ENCODE measurements at regions not wholly inside any gene's neighbourhood (a gene's known extent, or its start where the extent isn't known, plus 50 kb on each side); places are given as distances from the start of the nearest gene placed in this dataset.

DNA sequence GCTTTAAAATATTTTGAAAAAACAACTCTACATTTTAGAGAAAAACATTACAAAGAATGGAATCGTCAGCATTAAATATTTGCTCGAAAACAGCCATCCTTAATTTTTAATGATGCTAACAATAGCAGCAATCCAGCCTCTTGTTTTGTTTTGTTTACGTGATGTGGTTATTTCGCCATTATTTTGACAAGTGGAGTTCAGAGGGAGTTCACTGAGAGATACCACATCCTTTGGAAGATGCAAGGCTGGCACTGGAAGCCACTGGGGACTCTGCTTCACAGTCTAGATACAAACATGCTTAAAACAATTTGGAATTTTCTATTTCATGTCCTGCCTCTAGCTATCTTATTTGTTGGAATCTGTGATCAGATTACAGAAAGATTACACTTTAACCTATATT is 556.3 kb downstream of the PCDH17 start:
- Histone ChIP-seq H3K36me3 (no peaks in the 10 kb centered on the region), H3K4me1 (no peaks in the 10 kb centered on the region), H3K4me3 (no peak overlapping the region), H3K9me3 (no peaks in the 10 kb centered on the region), H3K27ac (no peak overlapping the region), H3K27me3 (no peaks in the 10 kb centered on the region)
- intact Hi-C loops (cut with DNase I; ENCODE audit: low total_unique reads), result no loop called here
- no peak for TF ChIP-seq POLR2A (IDR thresholded peaks at IDR 0.05)
- TF ChIP-seq, protein P1, sequence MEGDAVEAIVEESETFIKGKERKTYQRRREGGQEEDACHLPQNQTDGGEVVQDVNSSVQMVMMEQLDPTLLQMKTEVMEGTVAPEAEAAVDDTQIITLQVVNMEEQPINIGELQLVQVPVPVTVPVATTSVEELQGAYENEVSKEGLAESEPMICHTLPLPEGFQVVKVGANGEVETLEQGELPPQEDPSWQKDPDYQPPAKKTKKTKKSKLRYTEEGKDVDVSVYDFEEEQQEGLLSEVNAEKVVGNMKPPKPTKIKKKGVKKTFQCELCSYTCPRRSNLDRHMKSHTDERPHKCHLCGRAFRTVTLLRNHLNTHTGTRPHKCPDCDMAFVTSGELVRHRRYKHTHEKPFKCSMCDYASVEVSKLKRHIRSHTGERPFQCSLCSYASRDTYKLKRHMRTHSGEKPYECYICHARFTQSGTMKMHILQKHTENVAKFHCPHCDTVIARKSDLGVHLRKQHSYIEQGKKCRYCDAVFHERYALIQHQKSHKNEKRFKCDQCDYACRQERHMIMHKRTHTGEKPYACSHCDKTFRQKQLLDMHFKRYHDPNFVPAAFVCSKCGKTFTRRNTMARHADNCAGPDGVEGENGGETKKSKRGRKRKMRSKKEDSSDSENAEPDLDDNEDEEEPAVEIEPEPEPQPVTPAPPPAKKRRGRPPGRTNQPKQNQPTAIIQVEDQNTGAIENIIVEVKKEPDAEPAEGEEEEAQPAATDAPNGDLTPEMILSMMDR (IDR thresholded peaks at IDR 0.05), result no peak
- DNase-seq, result no peak

DNA sequence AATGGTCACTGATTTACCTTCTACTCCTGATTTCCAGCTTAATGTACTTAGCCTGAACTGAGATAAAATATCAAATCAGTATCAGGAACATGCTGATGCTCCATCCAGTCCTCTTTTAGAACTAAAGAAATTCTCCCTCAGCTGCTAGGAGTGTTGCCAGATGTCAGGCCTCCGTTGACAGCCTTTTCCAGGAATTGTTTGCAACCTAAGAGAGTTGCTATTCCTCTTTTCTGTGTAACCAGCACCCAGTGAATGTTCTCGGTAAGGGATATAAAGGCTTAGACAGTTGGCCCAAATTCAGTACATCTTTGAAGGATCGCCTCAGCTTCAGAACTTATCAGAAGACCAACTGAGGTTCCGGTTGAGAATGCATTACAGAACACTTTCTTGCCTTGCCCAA is 559.0 kb downstream of the PCDH17 start:
- TF ChIP-seq, protein P1 (IDR thresholded peaks at IDR 0.05), result no peak
- TF ChIP-seq POLR2A (IDR thresholded peaks at IDR 0.05), result no peak
- Histone ChIP-seq H3K9me3 (no peaks in the 10 kb centered on the region), H3K4me3 (no peak overlapping the region), H3K27ac (no peak overlapping the region), H3K36me3 (no peaks in the 10 kb centered on the region), H3K4me1 (no peaks in the 10 kb centered on the region), H3K27me3 (no peaks in the 10 kb centered on the region)
- intact Hi-C loops (cut with DNase I; ENCODE audit: low total_unique reads), result no loop called here
- no peak for DNase-seq

DNA sequence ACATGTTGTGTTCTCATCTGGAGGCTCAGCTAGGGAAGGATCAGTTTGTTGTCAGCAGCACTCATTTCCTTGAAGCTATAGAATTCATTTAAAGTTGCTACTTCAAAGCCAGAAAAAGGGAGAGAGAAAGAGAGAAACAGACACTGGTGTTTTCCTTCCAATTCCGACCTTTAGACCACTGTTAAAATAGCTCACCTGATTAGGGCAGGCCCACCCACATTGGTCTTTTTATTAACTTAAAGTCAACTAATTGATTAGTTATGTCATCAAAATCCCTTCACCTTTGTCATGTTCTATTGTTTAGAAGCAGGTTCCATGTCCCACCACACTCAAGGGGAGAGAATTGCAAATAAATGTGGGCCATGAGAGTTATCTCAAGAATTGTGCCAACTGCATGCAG is 560.2 kb downstream of the PCDH17 start:
- H3K4me1 ChIP-seq, result no peaks in the 10 kb centered on the region
- H3K9me3 ChIP-seq, result no peaks in the 10 kb centered on the region
- intact Hi-C loops (cut with DNase I; ENCODE audit: low total_unique reads), result no loop called here
- H3K4me3 ChIP-seq, result no peak overlapping the region
- H3K36me3 ChIP-seq, result no peaks in the 10 kb centered on the region
- no peaks in the 10 kb centered on the region for H3K27me3 ChIP-seq
- no peak overlapping the region for H3K27ac ChIP-seq
- TF ChIP-seq, protein P1 (IDR thresholded peaks at IDR 0.05), result no peak
- TF ChIP-seq POLR2A (IDR thresholded peaks at IDR 0.05), result no peak
- DNase-seq, result no peak

DNA sequence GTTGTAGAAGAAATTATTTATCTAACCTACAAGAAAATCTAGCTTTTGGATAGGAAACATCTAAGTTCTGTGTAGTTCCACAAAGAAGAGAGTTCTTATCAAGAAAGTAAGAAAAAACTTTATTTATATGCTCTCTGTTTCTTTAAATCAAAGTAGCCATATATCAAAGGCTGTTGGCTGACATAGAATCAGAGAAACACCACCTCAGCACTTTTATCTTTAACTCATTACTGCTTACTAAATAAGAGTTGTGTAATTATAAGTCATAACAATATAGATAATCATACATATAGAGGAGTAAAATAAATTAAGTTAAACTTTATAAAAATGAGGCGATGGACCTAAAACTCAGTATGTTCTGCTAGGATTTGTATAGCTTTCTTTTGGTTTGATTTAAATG is 570.6 kb downstream of the PCDH17 start:
- TF ChIP-seq, protein P1 (IDR thresholded peaks at IDR 0.05), result no peak
- no peak for TF ChIP-seq POLR2A (IDR thresholded peaks at IDR 0.05)
- no peak overlapping the region for H3K27ac ChIP-seq
- no peak for DNase-seq
- no peaks in the 10 kb centered on the region for H3K4me1 ChIP-seq
- no peaks in the 10 kb centered on the region for H3K36me3 ChIP-seq
- H3K4me3 ChIP-seq, result no peak overlapping the region
- H3K9me3 ChIP-seq, result no peaks in the 10 kb centered on the region
- intact Hi-C loops (cut with DNase I; ENCODE audit: low total_unique reads), result no loop called here
- H3K27me3 ChIP-seq, result no peaks in the 10 kb centered on the region

DNA sequence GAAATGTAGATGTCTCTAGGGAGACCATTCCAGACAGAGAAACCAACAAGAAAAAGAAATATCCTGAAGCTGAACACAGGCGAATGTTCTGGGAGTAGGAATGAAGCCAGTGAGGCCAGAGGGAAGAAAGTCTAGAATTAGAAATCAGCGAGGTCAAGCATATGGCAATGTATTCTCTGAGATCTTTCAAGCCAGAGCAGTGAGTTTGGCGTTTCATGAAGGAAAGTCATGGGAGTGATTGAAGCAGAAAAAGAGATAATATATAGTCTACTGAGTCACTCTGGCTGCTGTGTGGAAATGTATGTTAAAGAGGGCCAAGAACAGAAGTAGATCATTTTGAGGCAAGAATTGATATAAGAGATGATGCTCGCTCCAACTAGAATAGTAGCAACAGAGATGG is 576.0 kb downstream of the PCDH17 start:
- H3K4me1 ChIP-seq, result no peaks in the 10 kb centered on the region
- no peak for DNase-seq

DNA sequence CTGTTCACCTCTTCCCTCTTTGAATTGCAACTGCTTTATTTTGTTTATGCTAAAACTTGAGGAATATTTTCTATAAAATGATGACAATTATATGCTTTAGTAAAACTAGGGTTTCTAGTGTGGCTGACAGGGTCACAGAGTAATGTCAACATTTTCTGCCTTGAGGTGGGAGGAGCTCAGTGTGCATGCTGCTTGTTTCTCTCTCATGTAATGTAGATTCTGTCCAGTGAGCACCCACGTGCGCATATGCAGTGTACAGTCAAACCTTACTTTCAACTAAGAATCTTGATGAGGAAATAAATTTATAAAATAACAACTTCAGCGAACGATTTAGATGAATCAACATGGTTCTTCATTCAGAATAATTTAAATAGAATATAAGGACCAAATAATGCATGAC is 603.9 kb downstream of the PCDH17 start:
- H3K9me3 ChIP-seq, result no peaks in the 10 kb centered on the region
- H3K36me3 ChIP-seq, result no peaks in the 10 kb centered on the region
- intact Hi-C loops (cut with DNase I; ENCODE audit: low total_unique reads), result no loop called here
- H3K4me3 ChIP-seq, result no peak overlapping the region
- no peak overlapping the region for H3K27ac ChIP-seq
- TF ChIP-seq, protein P1 (IDR thresholded peaks at IDR 0.05), result no peak
- no peak for TF ChIP-seq POLR2A (IDR thresholded peaks at IDR 0.05)
- no peaks in the 10 kb centered on the region for H3K27me3 ChIP-seq
- H3K4me1 ChIP-seq, result no peaks in the 10 kb centered on the region
- no peak for DNase-seq

More for the DNA sequence above, 576.0 kb downstream of the PCDH17 start:
- Histone ChIP-seq H3K27ac (no peak overlapping the region), H3K36me3 (no peaks in the 10 kb centered on the region), H3K4me3 (no peak overlapping the region), H3K9me3 (no peaks in the 10 kb centered on the region), H3K27me3 (no peaks in the 10 kb centered on the region)
- intact Hi-C loops (cut with DNase I; ENCODE audit: low total_unique reads), result no loop called here
- no peak for TF ChIP-seq POLR2A (IDR thresholded peaks at IDR 0.05)
